ENCODE measurements at regions not wholly inside any gene's neighbourhood (a gene's known extent, or its start where the extent isn't known, plus 50 kb on each side); places are given as distances from the start of the nearest gene placed in this dataset.

DNA sequence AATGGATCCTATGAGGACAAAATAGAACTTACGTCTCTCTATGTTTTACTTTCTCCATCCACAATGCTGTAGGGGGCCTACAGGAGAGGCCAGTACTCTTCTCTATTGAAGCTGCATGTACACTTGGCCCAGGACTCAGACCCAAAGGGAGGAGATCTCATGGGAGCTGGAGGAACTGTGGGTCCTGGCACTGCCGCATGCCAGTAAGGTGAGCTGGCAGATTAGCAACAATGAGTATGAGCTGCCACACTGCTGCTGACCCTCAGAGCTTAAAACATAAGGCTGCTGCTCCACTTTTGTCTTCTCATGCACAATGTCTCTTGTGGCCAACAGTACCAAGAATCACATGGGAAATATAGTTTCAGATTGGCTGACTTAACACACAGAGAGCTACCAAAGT, 57.8 kb upstream of the TBC1D5 start:
- CTCF ChIA-PET (ENCODE audit: partially characterized antibody): interaction anchor here (0.6 to 4.5 kb wide), 8 partner anchors 9 to 1331 kb away, joined by 3 to 36 read pairs (median 4); no protein-coding TSS in a partner anchor
- no peak for TF ChIP-seq BRCA1 (IDR thresholded peaks at IDR 0.05; ENCODE audit: low read depth, low read length)
- no peak for TF ChIP-seq POLR2A (IDR thresholded peaks at IDR 0.05; ENCODE audit: control extremely low read depth in 1 of 2, low read depth in 2 of 2, low read length in 2 of 2)
- TF ChIP-seq TBP (IDR thresholded peaks at IDR 0.05; ENCODE audit: low read depth, low read length): no peak
- no peak for TF ChIP-seq POLR2AphosphoS5 (IDR thresholded peaks at IDR 0.05; ENCODE audit: low read depth, low read length)
- no peak for TF ChIP-seq SIRT6 (IDR thresholded peaks at IDR 0.05; ENCODE audit: low read length)

More for the DNA sequence above, 57.8 kb upstream of the TBC1D5 start:
- Histone ChIP-seq H3K4me1 (replicated peaks in 1 of 4; ENCODE audit: control insufficient read depth in 3 of 4, insufficient read depth in 4 of 4, low read length in 3 of 4) (no peaks in the 10 kb centered on the region), H2BK15ac (ENCODE audit: low read length) (no peak overlapping the region), H3K9me3 (ENCODE audit: insufficient read depth in 2 of 2, low read depth in 1 of 2, low read length in 1 of 2) (no peaks in the 10 kb centered on the region), H3K14ac (ENCODE audit: insufficient read length) (no peak overlapping the region), H3K27me3 (replicated peaks in 1 of 4; ENCODE audit: control insufficient read depth in 3 of 4, extremely low read depth in 1 of 4, insufficient read depth in 3 of 4, low read length in 3 of 4) (no peaks in the 10 kb centered on the region), H2AK5ac (ENCODE audit: low read depth, low read length) (no peak overlapping the region), H4K5ac (ENCODE audit: insufficient read length, low read depth, low read length) (no peak overlapping the region), H3K18ac (ENCODE audit: extremely low read depth, low read length) (no peak overlapping the region), H3K23ac (ENCODE audit: insufficient read length) (no peak overlapping the region), H3K4me2 (ENCODE audit: insufficient read depth in 1 of 2, low read depth in 2 of 2, low read length in 2 of 2) (no peak overlapping the region), H3K36me3 (ENCODE audit: control insufficient read depth in 2 of 4, insufficient read depth in 4 of 4, low read length in 3 of 4) (no peaks in the 10 kb centered on the region), H3K9ac (replicated peaks in 1 of 4; ENCODE audit: extremely low read depth in 1 of 4, low read depth in 3 of 4, low read length in 3 of 4) (no peak overlapping the region), H3K27ac (ENCODE audit: low read depth, low read length) (no peak overlapping the region), H3K56ac (replicated peaks; ENCODE audit: insufficient read length, low read depth, low read length) (no peak overlapping the region), H4K91ac (replicated peaks; ENCODE audit: insufficient read length, low read length) (no peak overlapping the region), H3K79me1 (ENCODE audit: low read depth, low read length) (no peaks in the 10 kb centered on the region), H3K4me3 (ENCODE audit: extremely low read depth in 1 of 4, insufficient read depth in 2 of 4, low read depth in 3 of 4, low read length in 4 of 4) (no peak overlapping the region), H2BK120ac (replicated peaks; ENCODE audit: low read depth, low read length) (no peak overlapping the region), H3K23me2 (ENCODE audit: low read depth, low read length) (no peaks in the 10 kb centered on the region), H2AFZ (ENCODE audit: low read length) (no peak overlapping the region), H4K8ac (ENCODE audit: extremely low read depth, insufficient read depth, low read length) (no peak overlapping the region), H4K20me1 (replicated peaks in 1 of 2; ENCODE audit: control insufficient read depth in 1 of 2, insufficient read depth in 2 of 2, low read length in 2 of 2) (no peaks in the 10 kb centered on the region), H3K79me2 (ENCODE audit: control insufficient read depth in 1 of 2, insufficient read depth in 2 of 2, low read length in 2 of 2) (no peaks in the 10 kb centered on the region), H3K4ac (replicated peaks; ENCODE audit: insufficient read length, low read depth, low read length) (no peak overlapping the region), H2BK20ac (ENCODE audit: low read length) (no peak overlapping the region), H2BK12ac (ENCODE audit: low read depth, low read length) (no peak overlapping the region), H2BK5ac (ENCODE audit: low read depth, low read length) (no peak overlapping the region)
- DNase-seq (ENCODE audit: low read depth in 1 of 2, low spot score in 2 of 2) (no peak), FAIRE-seq (no peak)
- POLR2A ChIA-PET (ENCODE audit: partially characterized antibody): no interaction called here
- WGBS, 2 experiments (ENCODE audit: extremely low coverage in 1 of 2, insufficient coverage in 1 of 2, insufficient read length in 1 of 2, insufficient replicate concordance in 2 of 2, low coverage in 1 of 2, low lambda C conversion rate in 2 of 2, missing lambda C conversion rate in 1 of 2): 43% methylated on average over 2 of the region's 2 CpGs; no CpG with 5 or more reads in 1 of the 2 experiments

Data from H1 (cell line).